ENCODE measurements at regions not wholly inside any gene's neighbourhood (a gene's known extent, or its start where the extent isn't known, plus 50 kb on each side); places are given as distances from the start of the nearest gene placed in this dataset.
"Not testable (repeated sequence)": the region's sequence is repeated elsewhere in the genome, so short reads cannot be mapped to it uniquely, and the experiment has no call there.

- POLR2A ChIA-PET = interaction anchor here (0.7 to 0.8 kb wide), 3 partner anchors 71 to 103 kb away, joined by 3 to 4 read pairs (median 3); partner anchors contain the start of gene HOXC11
- H3K4me1 Mint-ChIP-seq (ENCODE audit: insufficient read depth, unreplicated experiment) = peaks cover 32% of the 10 kb centered on the region
- CTCF ChIA-PET = interaction anchor here (1.3 kb wide), 1 partner anchor 65 kb away, joined by 3 read pairs; no protein-coding TSS in a partner anchor
- intact Hi-C loops (cut with micrococcal nuclease) = no loop called here
- H3K9me3 Mint-ChIP-seq (ENCODE audit: unreplicated experiment) = no peaks in the 10 kb centered on the region
- no peaks in the 10 kb centered on the region for H3K27me3 Mint-ChIP-seq (ENCODE audit: insufficient read depth, unreplicated experiment)
- no peak for DNase-seq (ENCODE audit: unreplicated experiment)
- no TSS peak for BruUV-seq (replicated peaks)
- no peak for TF ChIP-seq CTCF (IDR thresholded peaks at IDR 0.05; ENCODE audit: unreplicated experiment)
- no peak overlapping the region for H3K27ac Mint-ChIP-seq (ENCODE audit: low read depth, unreplicated experiment)
- no peaks in the 10 kb centered on the region for H3K36me3 Mint-ChIP-seq (ENCODE audit: insufficient read depth, unreplicated experiment)
- H3K4me3 Mint-ChIP-seq (ENCODE audit: unreplicated experiment) = no peak overlapping the region
Observed at GRCh38 chr12:53870117-53870516, 68.5 kb upstream of the HOXC13 start.

GRCh38 chr12:53871367-53871766, 67.3 kb upstream of the HOXC13 start:
- no peak for TF ChIP-seq CTCF (IDR thresholded peaks at IDR 0.05; ENCODE audit: unreplicated experiment)
- no peak for DNase-seq (ENCODE audit: unreplicated experiment)
- H3K27me3 Mint-ChIP-seq (ENCODE audit: insufficient read depth, unreplicated experiment) = no peaks in the 10 kb centered on the region
- CTCF ChIA-PET = interaction anchor here (0.6 kb wide), 1 partner anchor 530 kb away, joined by 3 read pairs; no protein-coding TSS in a partner anchor
- POLR2A ChIA-PET = interaction anchor here (0.7 kb wide), 1 partner anchor 115 kb away, joined by 3 read pairs; no protein-coding TSS in a partner anchor
- no peak overlapping the region for H3K27ac Mint-ChIP-seq (ENCODE audit: low read depth, unreplicated experiment)
- intact Hi-C loops (cut with micrococcal nuclease) = no loop called here
- no TSS peak for BruUV-seq (replicated peaks)
- H3K36me3 Mint-ChIP-seq (ENCODE audit: insufficient read depth, unreplicated experiment) = no peaks in the 10 kb centered on the region
- H3K4me3 Mint-ChIP-seq (ENCODE audit: unreplicated experiment) = no peak overlapping the region
- H3K9me3 Mint-ChIP-seq (ENCODE audit: unreplicated experiment) = no peaks in the 10 kb centered on the region
- peaks cover 32% of the 10 kb centered on the region for H3K4me1 Mint-ChIP-seq (ENCODE audit: insufficient read depth, unreplicated experiment)

GRCh38 chr12:53872367-53872766, 66.3 kb upstream of the HOXC13 start:
- Mint-ChIP-seq H3K9me3 (ENCODE audit: unreplicated experiment) (no peaks in the 10 kb centered on the region), H3K27me3 (ENCODE audit: insufficient read depth, unreplicated experiment) (no peaks in the 10 kb centered on the region), H3K4me3 (ENCODE audit: unreplicated experiment) (no peak overlapping the region), H3K4me1 (ENCODE audit: insufficient read depth, unreplicated experiment) (peaks cover 30% of the 10 kb centered on the region), H3K27ac (ENCODE audit: low read depth, unreplicated experiment) (no peak overlapping the region), H3K36me3 (ENCODE audit: insufficient read depth, unreplicated experiment) (no peaks in the 10 kb centered on the region)
- ChIA-PET POLR2A (interaction anchor here (0.6 kb wide), 1 partner anchor 64 kb away, joined by 3 read pairs; no protein-coding TSS in a partner anchor), CTCF (no interaction called here)
- no TSS peak for BruUV-seq (replicated peaks)
- intact Hi-C loops (cut with micrococcal nuclease) = no loop called here
- DNase-seq (ENCODE audit: unreplicated experiment) = no peak
- TF ChIP-seq CTCF (IDR thresholded peaks at IDR 0.05; ENCODE audit: unreplicated experiment) = no peak

- BruUV-seq (replicated peaks); H3K4me1 Mint-ChIP-seq (ENCODE audit: insufficient read depth, unreplicated experiment); H3K36me3 Mint-ChIP-seq (ENCODE audit: insufficient read depth, unreplicated experiment); CTCF ChIA-PET; H3K9me3 Mint-ChIP-seq (ENCODE audit: unreplicated experiment); H3K27ac Mint-ChIP-seq (ENCODE audit: low read depth, unreplicated experiment); H3K4me3 Mint-ChIP-seq (ENCODE audit: unreplicated experiment); DNase-seq (ENCODE audit: unreplicated experiment); POLR2A ChIA-PET; intact Hi-C loops (cut with micrococcal nuclease): not testable (repeated sequence)
- peaks cover 34% of the 10 kb centered on the region for H3K27me3 Mint-ChIP-seq (ENCODE audit: insufficient read depth, unreplicated experiment)
Observed at GRCh38 chr12:53877961-53878360, 60.7 kb upstream of the HOXC13 start.

- H3K9me3 Mint-ChIP-seq (ENCODE audit: unreplicated experiment) = no peaks in the 10 kb centered on the region
- DNase-seq (ENCODE audit: unreplicated experiment) = no peak
- no peak overlapping the region for H3K4me3 Mint-ChIP-seq (ENCODE audit: unreplicated experiment)
- intact Hi-C loops (cut with micrococcal nuclease) = no loop called here
- no peak for TF ChIP-seq CTCF (IDR thresholded peaks at IDR 0.05; ENCODE audit: unreplicated experiment)
- peaks cover 38% of the 10 kb centered on the region for H3K27me3 Mint-ChIP-seq (ENCODE audit: insufficient read depth, unreplicated experiment)
- H3K36me3 Mint-ChIP-seq (ENCODE audit: insufficient read depth, unreplicated experiment) = no peaks in the 10 kb centered on the region
- no TSS peak for BruUV-seq (replicated peaks)
- H3K4me1 Mint-ChIP-seq (ENCODE audit: insufficient read depth, unreplicated experiment) = no peaks in the 10 kb centered on the region
- CTCF ChIA-PET = interaction anchor here (1.7 kb wide), 1 partner anchor 141 kb away, joined by 5 read pairs; no protein-coding TSS in a partner anchor
- no peak overlapping the region for H3K27ac Mint-ChIP-seq (ENCODE audit: low read depth, unreplicated experiment)
- POLR2A ChIA-PET = interaction anchor here (0.7 kb wide), 1 partner anchor 158 kb away, joined by 3 read pairs; no protein-coding TSS in a partner anchor
Observed at GRCh38 chr12:53887006-53887405, 51.6 kb upstream of the HOXC13 start.
